Kidney glomerular epithelial cell (primary cell): ENCODE measurements at regions not wholly inside any gene's neighbourhood (a gene's known extent, or its start where the extent isn't known, plus 50 kb on each side); places are given as distances from the start of the nearest gene placed in this dataset.
"Not testable (repeated sequence)": the region's sequence is repeated elsewhere in the genome, so short reads cannot be mapped to it uniquely, and the experiment has no call there.

Source experiments
- DNase-seq: peaks from one replicate; lab custom pipeline; 2025; lab: John Stamatoyannopoulos, UW

- DNase-seq, result peak; percentile 83
These were observed 833.0 kb downstream of the EFNB2 start for GRCh38 chr13:105702441-105702840.

- DNase-seq, result no peak
These were observed 842.7 kb downstream of the EFNB2 start for GRCh38 chr13:105692769-105693168.

- DNase-seq, result no peak
These were observed 851.2 kb downstream of the EFNB2 start for GRCh38 chr13:105684216-105684615.

GRCh38 chr13:105679838-105680237 lies 855.6 kb downstream of the EFNB2 start:
- DNase-seq, result no peak

GRCh38 chr13:105678072-105678471 lies 857.4 kb downstream of the EFNB2 start:
- DNase-seq, result no peak

GRCh38 chr13:105672881-105673280 lies 862.6 kb downstream of the EFNB2 start:
- no peak for DNase-seq

- DNase-seq, result not testable (repeated sequence)
These were observed 864.3 kb downstream of the EFNB2 start for GRCh38 chr13:105671131-105671530.

- DNase-seq, result peak; percentile 93
These were observed 865.1 kb downstream of the EFNB2 start for GRCh38 chr13:105670179-105670990.

GRCh38 chr13:105665284-105665683 lies 870.2 kb downstream of the EFNB2 start:
- DNase-seq, result peak; percentile 82

GRCh38 chr13:105663182-105663581 lies 872.3 kb downstream of the EFNB2 start:
- no peak for DNase-seq

GRCh38 chr13:105660561-105660960 lies 874.9 kb downstream of the EFNB2 start:
- DNase-seq, result no peak

- DNase-seq, result no peak
These were observed 877.0 kb downstream of the EFNB2 start for GRCh38 chr13:105658431-105658830.

GRCh38 chr13:105655046-105655445 lies 880.4 kb downstream of the EFNB2 start:
- DNase-seq, result no peak

GRCh38 chr13:105643966-105644365 lies 891.5 kb downstream of the EFNB2 start:
- DNase-seq, result no peak

GRCh38 chr13:105642511-105642958 lies 892.9 kb downstream of the EFNB2 start:
- DNase-seq, result peak; percentile 0

GRCh38 chr13:105641121-105641520 lies 894.3 kb downstream of the EFNB2 start:
- no peak for DNase-seq

- peak; percentile 3 for DNase-seq
These were observed 897.0 kb downstream of the EFNB2 start for GRCh38 chr13:105638426-105638825.

- DNase-seq, result no peak
These were observed 901.4 kb downstream of the EFNB2 start for GRCh38 chr13:105634059-105634458.

GRCh38 chr13:105630431-105630830 lies 905.0 kb downstream of the EFNB2 start:
- no peak for DNase-seq

GRCh38 chr13:105627270-105627669 lies 908.2 kb downstream of the EFNB2 start:
- DNase-seq, result peak; percentile 35

- DNase-seq, result no peak
These were observed 909.8 kb downstream of the EFNB2 start for GRCh38 chr13:105625691-105626090.

GRCh38 chr13:105616333-105617075 lies 919.0 kb downstream of the EFNB2 start:
- no peak for DNase-seq

GRCh38 chr13:105612541-105612940 lies 922.9 kb downstream of the EFNB2 start:
- no peak for DNase-seq
